Stimulated activated CD4-positive, alpha-beta T cell treated with anti-CD3 and anti-CD28 coated beads, TNF-alpha, amount 100 ng/mL, for 48 hours (primary cell): ENCODE measurements at regions not wholly inside any gene's neighbourhood (a gene's known extent, or its start where the extent isn't known, plus 50 kb on each side); places are given as distances from the start of the nearest gene placed in this dataset.
"Not testable (repeated sequence)": the region's sequence is repeated elsewhere in the genome, so short reads cannot be mapped to it uniquely, and the experiment has no call there.

Experiments used
- DNase-seq, 3 donors: peaks; one replicate each; pipeline ENCODE4 v3.0.0-alpha.2; 2020; ENCODE audit warnings: low read depth in 3 of 3

- peak; percentile 9 to 56 (median 38) for DNase-seq
Observed at GRCh38 chr1:10867138-10867721, 70.8 kb upstream of the CASZ1 start.

- DNase-seq: no peak
Observed at GRCh38 chr1:10867914-10868598, 71.6 kb upstream of the CASZ1 start.

DNA sequence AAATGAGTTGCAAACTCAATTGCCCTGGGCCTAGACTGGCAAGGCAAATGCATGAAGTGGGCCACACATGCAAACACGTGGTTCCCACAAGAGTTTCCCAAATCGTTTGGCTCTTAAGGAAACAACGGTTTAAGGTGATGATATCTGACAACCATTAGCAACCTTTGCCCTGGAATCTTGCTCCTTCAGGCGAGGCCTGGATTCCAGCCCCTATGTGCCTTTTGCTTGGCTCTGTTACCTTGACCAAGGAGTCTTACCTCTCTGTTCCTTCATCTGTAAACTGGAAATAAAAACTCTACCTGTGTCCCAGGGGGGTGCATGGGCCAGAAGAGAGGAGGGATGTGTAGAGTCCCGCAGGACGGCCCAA is 72.1 kb upstream of the CASZ1 start:
- DNase-seq: no peak

GRCh38 chr1:10869933-10870332 is 73.5 kb upstream of the CASZ1 start:
- no peak for DNase-seq

DNA sequence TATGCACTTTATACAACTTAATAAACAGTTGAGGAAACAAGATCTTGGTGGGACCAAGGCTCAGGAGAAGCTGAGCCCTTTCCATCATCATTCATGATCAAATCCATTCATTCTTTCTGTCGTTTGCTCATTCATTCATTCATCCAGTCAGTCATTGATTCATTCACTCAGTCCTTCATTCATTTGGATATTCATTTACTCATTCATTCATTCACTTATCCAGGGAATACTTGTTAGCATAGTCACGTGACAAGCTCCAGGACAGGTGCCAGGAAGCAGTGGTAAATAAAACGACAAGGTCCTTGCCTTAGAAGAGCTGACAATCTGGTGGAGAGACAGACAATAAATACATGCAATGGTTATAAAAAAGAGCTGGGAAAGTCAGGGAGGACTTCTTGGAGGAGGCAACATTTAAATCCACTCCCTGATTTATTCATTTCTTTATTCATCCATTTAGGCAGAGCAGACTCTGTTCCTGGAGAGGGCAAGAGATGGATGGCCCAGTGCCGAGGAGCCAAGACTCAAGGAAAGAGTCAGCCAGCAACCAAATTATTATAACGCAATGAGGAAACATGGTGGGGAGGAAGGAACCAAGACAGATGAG is 74.1 kb upstream of the CASZ1 start:
- no peak for DNase-seq

GRCh38 chr1:10873189-10873588 is 76.7 kb upstream of the CASZ1 start:
- no peak for DNase-seq

- DNase-seq: no peak
Observed at GRCh38 chr1:10874351-10874750, 77.9 kb upstream of the CASZ1 start.

DNA sequence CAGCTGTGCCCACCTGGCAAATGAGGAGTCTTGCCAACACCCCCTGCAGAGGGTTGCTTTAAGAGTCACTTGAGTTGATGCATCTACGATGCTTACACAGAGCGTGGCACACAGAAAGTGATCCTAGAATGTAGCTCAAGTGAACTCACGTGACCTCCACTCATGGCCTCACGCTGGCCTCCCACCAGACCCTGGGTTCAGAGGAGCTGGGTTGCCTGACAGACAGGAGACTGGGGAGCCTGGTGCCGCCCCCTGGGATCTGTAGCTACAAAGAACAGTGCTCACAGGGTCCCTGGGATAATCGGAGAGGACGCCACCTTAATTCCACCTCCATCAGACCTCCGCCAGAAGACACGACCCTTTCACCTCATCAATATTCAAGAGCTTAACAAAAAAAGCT is 81.4 kb upstream of the CASZ1 start:
- DNase-seq: no peak

GRCh38 chr1:10878469-10878868 is 82.0 kb upstream of the CASZ1 start:
- DNase-seq: no peak

DNA sequence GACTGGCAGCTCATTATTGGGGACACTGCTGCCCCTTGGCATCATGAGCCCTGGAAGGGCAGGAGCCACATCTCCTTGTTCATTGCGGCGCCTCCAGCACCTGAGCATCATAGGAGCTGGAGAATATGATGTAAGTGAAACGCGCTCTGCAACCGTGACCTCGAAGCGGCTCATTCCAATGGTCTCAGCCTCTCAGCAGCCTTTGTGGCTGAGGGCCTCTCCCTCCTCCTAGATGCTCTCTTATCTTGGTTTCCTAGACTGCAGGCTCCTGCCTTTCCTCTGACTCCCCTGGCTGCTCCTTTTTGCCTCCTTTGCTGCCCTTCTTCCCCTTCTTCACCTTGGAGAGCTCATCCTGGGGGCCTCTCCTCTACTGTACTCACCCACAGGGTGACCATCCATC is 83.6 kb upstream of the CASZ1 start:
- no peak for DNase-seq

- DNase-seq: no peak
Observed at GRCh38 chr1:10881046-10881445, 84.6 kb upstream of the CASZ1 start.

- no peak for DNase-seq
Observed at GRCh38 chr1:10882069-10882468, 85.6 kb upstream of the CASZ1 start.

DNA sequence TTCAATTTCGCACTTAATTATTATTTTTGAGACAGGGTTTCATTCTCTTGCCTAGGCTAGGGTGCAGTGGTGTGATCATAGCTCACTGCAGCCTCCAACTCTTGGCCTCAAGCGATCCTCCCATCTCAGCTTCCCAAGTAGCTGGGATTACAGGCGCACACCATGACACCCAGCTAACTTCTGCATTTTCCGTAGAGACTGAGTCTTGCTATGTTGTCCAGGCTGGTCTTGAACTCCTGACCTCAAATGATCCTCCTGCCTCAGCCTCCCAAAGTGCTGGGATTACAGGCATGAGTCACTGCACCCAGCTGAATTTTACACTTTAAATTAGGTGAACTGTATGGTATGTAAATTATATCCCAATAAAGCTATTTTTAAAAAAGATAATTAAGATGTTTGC is 90.6 kb upstream of the CASZ1 start:
- DNase-seq: not testable (repeated sequence)

- DNase-seq: no peak
Observed at GRCh38 chr1:10888291-10888690, 91.8 kb upstream of the CASZ1 start.

DNA sequence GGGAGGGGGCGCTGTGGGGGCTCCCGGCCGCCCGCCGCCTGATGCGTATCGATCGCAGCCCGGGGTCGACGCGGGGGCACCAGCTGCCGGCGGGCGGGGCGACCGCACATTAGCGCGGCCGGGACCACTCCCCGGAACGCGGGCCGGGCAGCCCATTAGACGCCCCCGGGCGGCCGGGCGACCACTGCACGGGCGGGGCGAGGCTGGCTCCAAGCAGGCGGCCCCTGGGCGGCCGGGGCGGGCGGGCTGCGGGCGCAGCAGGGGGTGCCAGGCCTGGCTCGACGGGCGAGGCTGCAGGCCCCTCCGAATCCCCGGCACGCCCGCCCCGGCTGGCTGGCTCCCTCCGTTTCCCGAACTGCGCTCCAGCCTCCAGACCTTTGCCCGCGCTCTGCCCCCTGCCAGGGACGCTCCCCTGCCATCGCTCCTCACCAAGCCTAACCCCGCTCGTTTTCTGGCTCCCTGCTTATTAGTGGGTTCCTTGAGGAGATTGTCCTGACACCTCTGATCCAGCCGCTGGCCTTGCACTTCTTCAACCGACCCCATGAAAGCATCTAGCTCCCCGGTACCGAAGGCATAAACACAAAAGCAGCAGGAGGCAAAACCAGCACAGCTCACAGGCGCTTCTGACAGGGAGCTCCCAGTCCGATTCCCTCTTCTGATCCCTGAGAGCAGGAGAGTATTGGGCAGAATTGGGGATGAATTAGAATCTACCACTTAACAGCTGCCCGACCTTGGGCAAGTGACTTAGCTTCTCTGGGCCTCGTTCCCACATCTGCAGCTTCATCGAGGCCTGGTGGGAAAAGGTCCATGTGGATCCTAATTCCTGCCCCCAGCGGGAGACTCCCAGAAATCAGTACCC is 92.6 kb upstream of the CASZ1 start:
- DNase-seq: no peak

- no peak for DNase-seq
Observed at GRCh38 chr1:10889650-10890353, 93.4 kb upstream of the CASZ1 start.

DNA sequence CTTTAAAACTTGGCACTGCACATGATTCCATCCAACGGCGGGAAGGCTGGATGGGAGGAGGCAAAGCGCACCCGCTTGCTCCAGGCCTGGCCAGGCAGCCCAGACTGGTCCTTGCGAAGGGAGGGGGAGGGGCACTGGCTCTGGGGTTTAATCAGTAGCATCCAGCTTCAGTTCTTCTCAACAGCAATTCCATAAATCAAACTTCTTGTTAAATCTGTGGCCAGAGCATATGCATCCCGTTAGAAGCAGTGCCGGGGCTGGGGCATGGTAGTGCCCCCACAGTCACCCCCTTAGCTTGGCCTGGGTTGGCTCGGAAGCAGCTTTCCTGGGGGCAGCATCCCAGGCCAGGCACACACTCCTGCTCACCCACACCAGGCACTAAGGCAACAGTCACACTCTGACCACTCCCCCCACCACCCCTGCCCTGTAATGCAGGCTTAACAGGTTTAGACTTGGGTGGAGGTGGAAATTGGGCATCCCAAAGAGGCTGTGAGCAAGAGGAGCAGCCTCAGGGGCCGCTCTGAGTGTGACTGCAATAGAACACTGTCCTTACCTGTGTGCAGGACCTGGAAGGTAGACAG is 94.1 kb upstream of the CASZ1 start:
- no peak for DNase-seq

- no peak for DNase-seq
Observed at GRCh38 chr1:10891091-10891490, 94.6 kb upstream of the CASZ1 start.

DNA sequence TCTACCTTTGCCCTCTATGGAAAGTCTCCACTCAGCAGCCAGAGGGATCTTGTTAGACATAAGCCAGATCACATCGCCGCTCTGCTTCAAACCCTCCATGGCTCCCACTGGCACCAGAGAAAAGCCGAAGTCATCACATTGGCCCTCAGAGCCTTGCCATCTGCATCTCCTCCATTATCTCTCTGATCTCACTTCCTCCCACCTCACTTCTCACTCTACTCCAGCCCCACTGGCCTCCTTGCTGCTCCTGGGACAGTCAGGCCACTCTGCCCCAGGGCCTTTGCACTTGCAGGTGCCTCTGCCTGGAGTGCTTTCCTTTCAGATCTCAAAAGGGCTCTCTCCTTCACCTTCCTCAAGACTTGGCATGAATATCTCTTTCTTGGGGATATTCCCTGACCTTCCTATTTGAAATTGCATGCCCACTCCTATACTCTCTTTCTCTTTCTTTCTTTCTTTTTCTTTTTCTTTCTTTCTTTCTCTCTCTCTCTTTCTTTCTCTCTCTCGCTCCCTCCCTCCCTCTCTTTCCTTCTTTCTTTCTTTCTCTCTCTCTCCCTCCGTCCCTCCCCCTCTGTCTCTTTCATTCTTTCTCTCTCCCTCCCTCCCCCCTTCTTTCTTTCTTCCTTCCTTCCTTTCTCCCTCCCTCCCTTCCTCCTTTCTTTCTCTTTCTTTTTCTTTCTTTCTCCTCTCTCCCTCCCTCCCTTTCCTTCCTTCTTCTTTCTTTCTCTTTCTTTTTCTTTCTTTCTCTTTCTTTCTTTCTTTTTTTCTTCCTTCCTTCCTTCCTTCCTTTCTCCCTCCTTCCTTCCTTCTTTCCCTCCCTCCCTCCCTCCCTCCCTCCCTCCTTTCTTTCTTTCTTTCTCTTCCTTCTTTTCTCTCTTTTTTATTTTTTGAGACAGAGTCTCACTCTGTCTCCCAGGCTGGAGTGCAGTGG is 96.0 kb upstream of the CASZ1 start:
- no peak for DNase-seq

GRCh38 chr1:10895621-10896020 is 99.2 kb upstream of the CASZ1 start:
- no peak for DNase-seq
